GM12878 (cell line): ENCODE measurements at regions not wholly inside any gene's neighbourhood (a gene's known extent, or its start where the extent isn't known, plus 50 kb on each side); places are given as distances from the start of the nearest gene placed in this dataset.

Source experiments
- ATAC-seq: fragments of 200-7000 bp; cut with Tn5 transposase; 3 replicates; pipeline ENCODE4 v1.9.1; 2020; ENCODE audit warnings: mild to moderate bottlenecking, moderate library complexity
- BruUV-seq: library from RNA; stranded (reverse); fragments of 400-500 nt; replicated peaks from 2 replicates; lab custom pipeline; 2021; lab: Mats Ljungman, UMichigan
- CTCF ChIA-PET: fragments of 300-600 bp; sonication (Branson Sonifier 250); formaldehyde crosslinking; extraction: SDS; loops from one replicate; lab custom pipeline; 2021; ENCODE audit warnings: inconsistent platforms; lab: Yijun Ruan, JAX
- POLR2A ChIA-PET: fragments of 350-600 bp; formaldehyde crosslinking; extraction: SDS; loops from one replicate; lab custom pipeline; 2021; ENCODE audit warnings: inconsistent platforms; lab: Charles Lee
- RAD21 ChIA-PET: fragments of 300-600 bp; sonication (Branson Sonifier 250); formaldehyde crosslinking; loops from one replicate; lab custom pipeline; 2023; ENCODE audit warnings: antibody characterized with exemption; ENCODE audit not compliant: unreplicated experiment; lab: Charles Lee
- SMC1A ChIA-PET: fragments of 300-600 bp; sonication (Branson Sonifier 250); formaldehyde crosslinking; loops from one replicate; lab custom pipeline; 2023; ENCODE audit not compliant: unreplicated experiment, uncharacterized antibody; lab: Charles Lee
- DNase-seq: peaks from one replicate; pipeline ENCODE4 v3.0.0-alpha.2; 2011; ENCODE audit warnings: low read depth, low spot score
- FAIRE-seq: peaks from 3 replicates; lab custom pipeline; 2011; peaks lifted over from hg19 to GRCh38; lab: Jason Lieb, UNC
- H2AFZ ChIP-seq: 2 replicates; pipeline ENCODE4 v1.6.0; 2011; ENCODE audit warnings: low read depth, low read length, control low read depth; ENCODE audit not compliant: control insufficient read depth
- H3K27ac ChIP-seq: 2 replicates; pipeline ENCODE4 v1.5.1; 2011; ENCODE audit warnings: control low read depth; ENCODE audit not compliant: control insufficient read depth, insufficient read depth
- H3K27me3 ChIP-seq, 2 experiments: replicated peaks in 1 of 2; 2 replicates each; pipeline versions ENCODE4 v1.6.0 to v1.6.1; 2011; ENCODE audit warnings: low read length in 1 of 2; ENCODE audit not compliant: control insufficient read depth in 2 of 2, insufficient read depth in 2 of 2
- H3K36me3 ChIP-seq, 2 experiments: 2 replicates each; pipeline ENCODE4 v1.5.1; 2011; ENCODE audit warnings: low read length in 1 of 2; ENCODE audit not compliant: control insufficient read depth in 2 of 2, insufficient read depth in 2 of 2
- H3K4me1 ChIP-seq: 2 replicates; pipeline ENCODE4 v1.6.1; 2011; ENCODE audit warnings: mild to moderate bottlenecking, low read length, moderate library complexity, mixed read lengths; ENCODE audit not compliant: control insufficient read depth, insufficient read depth
- H3K4me2 ChIP-seq: 2 replicates; pipeline ENCODE4 v1.6.0; 2011; ENCODE audit warnings: control low read depth; ENCODE audit not compliant: control insufficient read depth, insufficient read depth
- H3K4me3 ChIP-seq: fragments of 200-600 bp; sonication (generic); 2 replicates; pipeline ENCODE4 v1.5.1; 2016
- H3K79me2 ChIP-seq: 2 replicates; pipeline ENCODE4 v1.6.0; 2011; ENCODE audit warnings: low read length; ENCODE audit not compliant: control insufficient read depth, insufficient read depth
- H3K9ac ChIP-seq: 2 replicates; pipeline ENCODE4 v1.8.0; 2011; ENCODE audit warnings: low read length, control low read depth, mixed read lengths; ENCODE audit not compliant: control insufficient read depth, insufficient read depth
- H3K9me3 ChIP-seq: replicated peaks from 3 replicates; pipeline ENCODE4 v1.5.1; 2011; ENCODE audit warnings: mild to moderate bottlenecking, low read length; ENCODE audit not compliant: control insufficient read depth, insufficient read depth
- H4K20me1 ChIP-seq: 2 replicates; pipeline ENCODE4 v1.6.0; 2011; ENCODE audit not compliant: control insufficient read depth, insufficient read depth
- CREM ChIP-seq: IDR thresholded peaks from 2 replicates; pipeline ENCODE4 v1.6.1; 2014; ENCODE audit warnings: antibody characterized with exemption, low read depth
- HDAC2 ChIP-seq: fragments of 200-600 bp; sonication (generic); IDR thresholded peaks from 2 replicates; pipeline ENCODE4 v1.6.1; 2017
- KLF5 ChIP-seq: fragments of 450-650 bp; IDR thresholded peaks from 2 replicates; pipeline ENCODE4 v1.6.1; 2014; ENCODE audit warnings: mild to moderate bottlenecking; ENCODE audit not compliant: partially characterized antibody
- NFXL1 ChIP-seq: fragments of 450-650 bp; IDR thresholded peaks from 2 replicates; pipeline ENCODE4 v1.6.1; 2017; ENCODE audit warnings: antibody characterized with exemption, mild to moderate bottlenecking, borderline replicate concordance
- PML ChIP-seq: IDR thresholded peaks from 2 replicates; pipeline ENCODE4 v1.6.1; 2012; ENCODE audit warnings: low read length, inconsistent platforms
- RELA ChIP-seq: fragments of 450-650 bp; IDR thresholded peaks from 2 replicates; pipeline ENCODE4 v1.8.0; 2014; ENCODE audit warnings: borderline replicate concordance; ENCODE audit not compliant: partially characterized antibody
- SMAD1 ChIP-seq: fragments of 450-650 bp; IDR thresholded peaks from 2 replicates; pipeline ENCODE4 v1.6.1; 2018; ENCODE audit warnings: mild to moderate bottlenecking, low read depth; ENCODE audit not compliant: partially characterized antibody
- SMC3 ChIP-seq: IDR thresholded peaks from 2 replicates; pipeline ENCODE4 v1.6.1; 2011; ENCODE audit warnings: low read length, improper control_type of control experiment, borderline replicate concordance
- TBL1XR1 ChIP-seq: IDR thresholded peaks from 2 replicates; pipeline ENCODE4 v1.6.1; 2012; ENCODE audit warnings: low read depth, low read length, improper control_type of control experiment
- TCF3 ChIP-seq: IDR thresholded peaks from 2 replicates; pipeline ENCODE4 v1.6.1; 2012; ENCODE audit warnings: low read depth, mild to moderate bottlenecking, low read length, borderline replicate concordance; ENCODE audit not compliant: insufficient read depth
- WGBS: methylation state at CpG from one replicate; pipeline ENCODE4 v1.1.6; 2016; ENCODE audit warnings: low lambda C conversion rate; ENCODE audit not compliant: insufficient replicate concordance, insufficient coverage; ENCODE audit errors: missing lambda C conversion rate; 5-methylcytosine and 5-hydroxymethylcytosine counted together
- in situ Hi-C: fragments of 300-500 bp; cut with MboI; formaldehyde crosslinking; loops from 9 replicates; pipeline ENCODE4 v1.14.3; 2018; ENCODE audit warnings: mixed read lengths
- intact Hi-C: fragments of 100-400 bp; cut with micrococcal nuclease; formaldehyde crosslinking; loops from one replicate; pipeline ENCODE4 v1.14.2; 2022; ENCODE audit not compliant: unreplicated experiment
- TF ChIP-seq, protein P1 (sequence below): IDR thresholded peaks from 2 replicates; pipeline ENCODE4 v1.6.1; 2011; ENCODE audit warnings: low read depth, mild to moderate bottlenecking, low read length, moderate library complexity, borderline replicate concordance; ENCODE audit errors: extremely low read depth

DNA sequence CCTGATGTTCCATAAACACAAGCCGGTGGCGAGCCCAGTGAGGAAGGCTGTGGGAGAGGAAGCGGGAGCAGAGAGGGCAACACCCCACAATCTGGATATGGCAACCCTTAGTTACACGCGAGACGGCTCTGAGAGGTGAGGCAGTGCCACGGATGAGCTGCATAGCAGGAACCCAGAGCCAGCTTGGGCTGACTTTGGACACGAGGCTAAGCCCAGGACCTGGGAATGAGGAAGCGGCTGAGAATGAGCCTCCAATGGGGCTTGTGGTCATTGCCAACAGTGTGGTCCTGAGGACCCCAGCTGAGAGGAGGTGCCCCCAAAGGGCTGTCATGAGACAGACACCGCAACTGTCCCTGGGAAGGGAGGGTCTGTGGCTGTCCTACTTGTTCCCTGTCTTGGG lies 160.0 kb upstream of the SMIM23 start:
- Histone ChIP-seq H3K27me3 (no peaks in the 10 kb centered on the region; a peak in 1 of 4 replicates), H4K20me1 (no peaks in the 10 kb centered on the region), H3K36me3 (no peaks in the 10 kb centered on the region), H3K4me2 (no peak overlapping the region), H3K27ac (no peak overlapping the region)
- RAD21 ChIA-PET: no interaction called here
- intact Hi-C loops: no loop called here
- DNase-seq: no peak
- no peak for TF ChIP-seq CREM
- TF ChIP-seq TBL1XR1: no peak
- no peak for TF ChIP-seq NFXL1
- no peak for TF ChIP-seq SMC3
- TF ChIP-seq HDAC2: no peak
- no peak for TF ChIP-seq KLF5
- no peak for TF ChIP-seq RELA
- TF ChIP-seq PML: no peak
- TF ChIP-seq, protein P1, sequence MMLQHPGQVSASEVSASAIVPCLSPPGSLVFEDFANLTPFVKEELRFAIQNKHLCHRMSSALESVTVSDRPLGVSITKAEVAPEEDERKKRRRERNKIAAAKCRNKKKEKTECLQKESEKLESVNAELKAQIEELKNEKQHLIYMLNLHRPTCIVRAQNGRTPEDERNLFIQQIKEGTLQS: no peak
- no peak for TF ChIP-seq TCF3
- no peak for TF ChIP-seq SMAD1
- TF ChIP-seq, all 136 proteins: peak for 0
- no peak overlapping the region for H3K9ac ChIP-seq
- CTCF ChIA-PET: interaction anchor here (0.5 kb wide), 1 partner anchor 8 kb away, joined by 3 read pairs; no protein-coding TSS in a partner anchor
- WGBS: 48% methylated on average over 10 of the region's 10 CpGs
- FAIRE-seq: no peak
- POLR2A ChIA-PET: no interaction called here
- ATAC-seq: no peak
- no peak overlapping the region for H3K4me3 ChIP-seq
- no peaks in the 10 kb centered on the region for H3K79me2 ChIP-seq
- in situ Hi-C loops: no loop called here
- no peaks in the 10 kb centered on the region for H3K9me3 ChIP-seq
- no peaks in the 10 kb centered on the region for H3K4me1 ChIP-seq
- no peak overlapping the region for H2AFZ ChIP-seq
- SMC1A ChIA-PET: no interaction called here
- no TSS peak for BruUV-seq
